SU-DHL-6 (cell line): ENCODE measurements at regions not wholly inside any gene's neighbourhood (a gene's known extent, or its start where the extent isn't known, plus 50 kb on each side); places are given as distances from the start of the nearest gene placed in this dataset.

Experiments
- H2AFZ ChIP-seq: fragments of 200-600 bp; sonication (generic); 2 replicates; pipeline ENCODE4 v1.6.1; 2014; ENCODE audit warnings: low read depth, mild to moderate bottlenecking, moderate library complexity, mixed read lengths, antibody characterized with exemption, low read length; ENCODE audit not compliant: severe bottlenecking
- H3F3A ChIP-seq: fragments of 200-600 bp; shearing (Covaris generic); 2 replicates; pipeline ENCODE4 v1.6.0; 2016; ENCODE audit warnings: antibody characterized with exemption, mild to moderate bottlenecking; ENCODE audit not compliant: insufficient read depth
- H3K27ac ChIP-seq: fragments of 200-600 bp; sonication (generic); 2 replicates; pipeline ENCODE4 v1.5.1; 2016; ENCODE audit warnings: low read depth, mild to moderate bottlenecking, low read length, moderate library complexity, mixed read lengths
- H3K27me3 ChIP-seq: fragments of 200-600 bp; sonication (generic), shearing (Covaris generic); 2 replicates; pipeline ENCODE4 v1.6.0; 2014; ENCODE audit warnings: mild to moderate bottlenecking, low read length
- H3K36me3 ChIP-seq: fragments of 200-600 bp; sonication (generic); 2 replicates; pipeline ENCODE4 v1.6.1; 2014; ENCODE audit warnings: mild to moderate bottlenecking, low read length, mixed read lengths
- H3K4me2 ChIP-seq: fragments of 300-600, 200-600 bp; shearing (Covaris generic), sonication (generic); 2 replicates; pipeline ENCODE4 v1.6.0; 2014; ENCODE audit warnings: low read length, low read depth, mild to moderate bottlenecking; ENCODE audit not compliant: poor library complexity, severe bottlenecking
- H3K4me3 ChIP-seq: fragments of 200-600 bp; sonication (generic); 2 replicates; pipeline ENCODE4 v1.5.1; 2014; ENCODE audit warnings: antibody characterized with exemption, low read length, mild to moderate bottlenecking, mixed read lengths; ENCODE audit not compliant: insufficient read depth, poor library complexity, severe bottlenecking
- H3K79me2 ChIP-seq: fragments of 200-600 bp; sonication (generic); 2 replicates; pipeline ENCODE4 v1.6.1; 2014; ENCODE audit warnings: mild to moderate bottlenecking, low read length, moderate library complexity; ENCODE audit not compliant: insufficient read depth
- H3K9ac ChIP-seq: fragments of 200-600 bp; sonication (generic); 2 replicates; pipeline ENCODE4 v1.7.0; 2014; ENCODE audit warnings: mild to moderate bottlenecking, low read length
- H3K9me2 ChIP-seq: fragments of 200-600 bp; sonication (generic); replicated peaks from 2 replicates; pipeline ENCODE4 v1.6.1; 2014; ENCODE audit warnings: low read length; ENCODE audit not compliant: insufficient read depth
- H3K9me3 ChIP-seq: fragments of 200-600 bp; sonication (generic); 2 replicates; pipeline ENCODE4 v1.6.1; 2014; ENCODE audit warnings: low read length, mixed read lengths; ENCODE audit not compliant: insufficient read depth
- H4K20me1 ChIP-seq: fragments of 200-600 bp; sonication (generic); 2 replicates; pipeline ENCODE4 v1.6.1; 2014; ENCODE audit warnings: low read depth, mild to moderate bottlenecking, antibody characterized with exemption, low read length, moderate library complexity, mixed read lengths
- CTCF ChIP-seq: fragments of 200-600 bp; sonication (generic); IDR thresholded peaks from one replicate; pipeline ENCODE4 v1.5.1; 2017; ENCODE audit warnings: antibody characterized with exemption, mild to moderate bottlenecking, low read length, moderate library complexity; ENCODE audit not compliant: insufficient read depth, poor library complexity, severe bottlenecking
- EZH2phosphoT487 ChIP-seq: fragments of 200-600 bp; sonication (generic), shearing (Covaris generic); conservative IDR thresholded peaks from 2 replicates; pipeline ENCODE4 v1.6.1; 2018; ENCODE audit warnings: mild to moderate bottlenecking, antibody characterized with exemption, low read length, moderate library complexity, mixed read lengths

- Histone ChIP-seq H3K36me3 (no peaks in the 10 kb centered on the region), H3K9me3 (no peaks in the 10 kb centered on the region), H3K27me3 (no peaks in the 10 kb centered on the region), H4K20me1 (no peaks in the 10 kb centered on the region), H3K27ac (no peak overlapping the region), H3K79me2 (no peaks in the 10 kb centered on the region), H3K4me3 (no peak overlapping the region), H2AFZ (no peak overlapping the region), H3K4me2 (no peak overlapping the region), H3K9ac (no peak overlapping the region), H3K9me2 (no peaks in the 10 kb centered on the region), H3F3A (no peaks in the 10 kb centered on the region)
- no peak for TF ChIP-seq EZH2phosphoT487
- TF ChIP-seq CTCF: no peak
Observed at GRCh38 chr1:229138058-229138457, 132.9 kb upstream of the RAB4A start.

DNA sequence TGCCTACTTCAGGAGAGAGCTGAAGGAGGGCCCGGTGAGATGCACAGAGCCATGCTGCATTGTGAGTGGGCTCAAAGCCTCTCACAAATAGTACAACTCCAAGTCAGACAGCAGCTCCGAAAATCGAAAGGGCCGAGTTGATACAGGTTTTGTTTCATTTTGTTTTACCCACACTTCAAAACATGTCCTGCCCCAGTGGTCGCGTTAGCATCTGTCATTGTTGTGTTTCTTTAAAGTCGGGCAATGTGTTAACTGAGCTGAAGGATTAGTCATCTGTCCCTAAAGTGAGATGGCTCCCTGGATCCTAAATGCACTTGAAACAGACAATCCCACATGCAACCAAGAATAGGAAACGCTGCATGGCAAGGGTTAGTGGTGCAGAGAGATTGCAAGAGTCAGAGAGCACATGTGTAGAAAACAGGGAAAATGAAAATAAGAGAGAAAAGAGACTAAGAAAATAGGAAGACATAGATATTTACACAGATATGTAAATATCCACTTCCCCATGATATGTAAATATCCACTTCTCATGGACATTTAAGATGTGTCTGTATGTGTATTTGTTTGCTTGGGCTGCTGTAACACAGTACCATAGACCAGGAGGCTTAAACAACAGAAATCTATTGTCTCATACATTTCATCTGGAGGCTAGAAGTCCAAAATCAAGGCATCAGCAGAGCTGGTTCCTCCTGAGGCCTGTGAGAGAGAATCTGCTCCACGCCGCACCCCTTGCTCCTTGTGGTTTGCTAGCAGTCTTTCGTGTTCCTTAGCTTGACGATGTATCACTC is 131.4 kb upstream of the RAB4A start:
- H3K9me2 ChIP-seq: no peaks in the 10 kb centered on the region
- H3K27me3 ChIP-seq: no peaks in the 10 kb centered on the region
- H3K36me3 ChIP-seq: no peaks in the 10 kb centered on the region
- H4K20me1 ChIP-seq: no peaks in the 10 kb centered on the region
- H3F3A ChIP-seq: no peaks in the 10 kb centered on the region
- H3K9me3 ChIP-seq: no peaks in the 10 kb centered on the region
- H3K4me2 ChIP-seq: peak overlapping the region; percentile 8
- no peak overlapping the region for H3K4me3 ChIP-seq
- no peak overlapping the region for H3K9ac ChIP-seq
- no peaks in the 10 kb centered on the region for H3K79me2 ChIP-seq
- no peak overlapping the region for H3K27ac ChIP-seq
- no peak overlapping the region for H2AFZ ChIP-seq
- no peak for TF ChIP-seq CTCF
- TF ChIP-seq EZH2phosphoT487: no peak

GRCh38 chr1:229140119-229140396 is 130.9 kb upstream of the RAB4A start:
- H3K9ac ChIP-seq: no peak overlapping the region
- H3K36me3 ChIP-seq: no peaks in the 10 kb centered on the region
- no peak overlapping the region for H3K27ac ChIP-seq
- H3K9me3 ChIP-seq: no peaks in the 10 kb centered on the region
- no peak overlapping the region for H2AFZ ChIP-seq
- H3F3A ChIP-seq: no peaks in the 10 kb centered on the region
- H3K4me3 ChIP-seq: no peak overlapping the region
- H4K20me1 ChIP-seq: no peaks in the 10 kb centered on the region
- no peak for TF ChIP-seq EZH2phosphoT487
- TF ChIP-seq CTCF: no peak
- no peaks in the 10 kb centered on the region for H3K27me3 ChIP-seq
- H3K4me2 ChIP-seq: no peak overlapping the region
- no peaks in the 10 kb centered on the region for H3K79me2 ChIP-seq
- H3K9me2 ChIP-seq: no peaks in the 10 kb centered on the region
